ENCODE measurements at regions not wholly inside any gene's neighbourhood (a gene's known extent, or its start where the extent isn't known, plus 50 kb on each side); places are given as distances from the start of the nearest gene placed in this dataset.

DNA sequence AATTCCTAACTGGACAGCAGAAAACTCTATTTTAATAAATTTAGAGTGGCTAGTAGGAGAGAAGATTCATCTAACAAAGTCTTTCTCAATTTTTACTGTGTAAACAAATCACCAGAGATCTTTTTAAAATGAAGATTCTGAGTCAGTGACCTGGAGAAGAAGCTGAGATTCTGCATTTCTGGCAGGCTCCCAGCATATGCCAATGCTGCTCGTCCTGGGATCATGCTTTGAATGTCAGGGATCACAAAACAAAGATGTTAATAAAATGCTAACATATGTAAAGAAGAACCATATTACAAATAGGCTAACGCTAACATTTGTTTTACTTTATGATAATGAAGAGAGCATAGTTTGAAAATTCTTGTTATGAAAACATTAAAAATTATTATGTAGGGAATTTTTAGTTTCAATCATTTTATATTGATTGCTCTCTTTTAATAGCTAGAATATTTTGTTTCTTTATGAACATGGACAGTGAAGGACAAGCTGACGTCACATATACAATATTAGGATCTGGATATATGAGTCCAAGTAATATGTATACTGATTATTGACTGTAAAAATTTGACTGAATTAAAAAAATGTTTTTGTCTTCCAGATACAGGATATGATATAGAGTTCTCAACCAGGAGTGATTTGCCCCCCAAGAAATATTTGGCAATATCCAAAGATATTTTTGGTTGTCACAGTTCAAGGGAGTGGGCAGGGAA is 160.8 kb upstream of the GPR149 start:
- no peak overlapping the region for H3K27ac Mint-ChIP-seq
- DNase-seq = no peak
- intact Hi-C loops (cut with micrococcal nuclease) = no loop called here

GRCh38 chr3:154588831-154589230 is 158.8 kb upstream of the GPR149 start:
- Mint-ChIP-seq H3K27ac (no peak overlapping the region), H3K36me3 (ENCODE audit: low read depth) (no peaks in the 10 kb centered on the region), H3K9me3 (no peaks in the 10 kb centered on the region), H3K27me3 (no peaks in the 10 kb centered on the region), H3K4me3 (no peak overlapping the region), H3K4me1 (no peaks in the 10 kb centered on the region)
- intact Hi-C loops (cut with micrococcal nuclease) = no loop called here
- DNase-seq = no peak

More for the DNA sequence above, 160.8 kb upstream of the GPR149 start:
- no peak overlapping the region for H3K4me3 Mint-ChIP-seq
- H3K9me3 Mint-ChIP-seq = no peaks in the 10 kb centered on the region
- H3K4me1 Mint-ChIP-seq = no peaks in the 10 kb centered on the region
- no peaks in the 10 kb centered on the region for H3K36me3 Mint-ChIP-seq (ENCODE audit: low read depth)
- H3K27me3 Mint-ChIP-seq = no peaks in the 10 kb centered on the region

DNA sequence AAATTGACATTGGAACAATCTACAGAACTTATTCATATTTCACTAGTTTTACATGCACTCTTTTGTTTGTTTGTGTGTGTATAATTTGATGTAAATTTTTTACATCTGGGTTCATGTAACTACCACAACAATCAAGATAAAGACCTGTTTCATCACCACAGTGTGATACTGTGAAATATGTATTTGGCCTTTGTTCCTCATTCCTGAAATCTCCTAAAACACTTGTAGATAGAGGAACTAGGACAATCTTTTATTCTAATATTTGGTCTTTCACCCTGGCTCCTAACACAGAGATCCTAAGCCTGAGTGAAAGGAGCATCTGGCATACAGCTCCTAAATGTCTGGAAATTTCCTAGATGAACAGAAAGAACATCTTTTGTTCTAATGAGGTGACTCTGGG is 155.0 kb upstream of the GPR149 start:
- no peaks in the 10 kb centered on the region for H3K36me3 Mint-ChIP-seq (ENCODE audit: low read depth)
- no peak overlapping the region for H3K4me3 Mint-ChIP-seq
- H3K4me1 Mint-ChIP-seq = no peaks in the 10 kb centered on the region
- H3K27ac Mint-ChIP-seq = no peak overlapping the region
- intact Hi-C loops (cut with micrococcal nuclease) = no loop called here
- no peaks in the 10 kb centered on the region for H3K9me3 Mint-ChIP-seq
- DNase-seq = no peak
- no peaks in the 10 kb centered on the region for H3K27me3 Mint-ChIP-seq

DNA sequence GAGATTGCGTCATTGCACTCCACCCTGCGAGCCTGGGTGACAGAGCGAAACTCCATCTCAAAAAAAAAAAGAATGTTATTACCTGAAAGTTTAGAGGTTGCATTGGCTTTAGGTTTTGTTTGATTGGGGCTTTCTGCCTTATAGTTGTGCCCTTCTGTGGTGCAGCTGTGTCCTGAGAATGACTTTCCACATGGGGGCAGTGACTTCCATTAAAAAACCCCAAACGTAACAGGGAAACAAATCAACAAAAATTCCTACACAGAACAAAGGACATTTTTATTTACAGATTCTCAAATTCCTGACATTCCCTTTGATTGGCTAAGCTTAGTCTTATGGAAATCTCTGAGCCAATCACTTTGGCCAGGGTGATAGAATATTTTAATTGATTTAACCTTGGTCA is 154.1 kb upstream of the GPR149 start:
- Mint-ChIP-seq H3K9me3 (no peaks in the 10 kb centered on the region), H3K36me3 (ENCODE audit: low read depth) (no peaks in the 10 kb centered on the region), H3K27me3 (no peaks in the 10 kb centered on the region), H3K4me1 (no peaks in the 10 kb centered on the region), H3K4me3 (no peak overlapping the region), H3K27ac (no peak overlapping the region)
- DNase-seq = no peak
- intact Hi-C loops (cut with micrococcal nuclease) = no loop called here

DNA sequence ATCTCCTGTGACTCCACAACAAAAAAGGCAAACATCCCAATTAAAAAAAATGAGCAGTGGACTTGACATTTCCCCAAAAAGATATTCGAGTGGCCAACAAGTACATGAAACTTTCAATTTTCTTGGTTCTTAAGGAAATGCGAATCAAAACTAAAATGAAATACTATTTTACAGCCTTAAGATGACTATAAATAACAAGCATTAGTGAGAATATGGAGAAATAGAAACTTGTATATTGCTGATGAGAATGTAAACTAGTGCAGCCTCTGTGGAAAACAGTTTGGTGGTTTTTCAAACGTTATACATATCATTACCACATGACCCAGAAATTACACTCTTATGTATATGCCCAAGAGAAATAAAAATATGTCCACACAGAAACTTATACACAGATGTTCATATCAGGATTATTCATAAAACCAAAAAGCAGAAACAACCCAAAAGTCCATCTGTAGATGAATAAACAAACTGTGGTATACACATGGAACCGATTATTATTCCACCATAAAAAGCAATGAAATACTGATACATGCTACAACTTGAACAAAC is 153.2 kb upstream of the GPR149 start:
- H3K27me3 Mint-ChIP-seq = no peaks in the 10 kb centered on the region
- H3K4me3 Mint-ChIP-seq = no peak overlapping the region
- no peaks in the 10 kb centered on the region for H3K4me1 Mint-ChIP-seq
- no peak overlapping the region for H3K27ac Mint-ChIP-seq
- no peak for DNase-seq
- intact Hi-C loops (cut with micrococcal nuclease) = no loop called here
- H3K9me3 Mint-ChIP-seq = no peaks in the 10 kb centered on the region
- H3K36me3 Mint-ChIP-seq (ENCODE audit: low read depth) = no peaks in the 10 kb centered on the region

GRCh38 chr3:154582501-154582900 is 152.5 kb upstream of the GPR149 start:
- intact Hi-C loops (cut with micrococcal nuclease) = no loop called here

DNA sequence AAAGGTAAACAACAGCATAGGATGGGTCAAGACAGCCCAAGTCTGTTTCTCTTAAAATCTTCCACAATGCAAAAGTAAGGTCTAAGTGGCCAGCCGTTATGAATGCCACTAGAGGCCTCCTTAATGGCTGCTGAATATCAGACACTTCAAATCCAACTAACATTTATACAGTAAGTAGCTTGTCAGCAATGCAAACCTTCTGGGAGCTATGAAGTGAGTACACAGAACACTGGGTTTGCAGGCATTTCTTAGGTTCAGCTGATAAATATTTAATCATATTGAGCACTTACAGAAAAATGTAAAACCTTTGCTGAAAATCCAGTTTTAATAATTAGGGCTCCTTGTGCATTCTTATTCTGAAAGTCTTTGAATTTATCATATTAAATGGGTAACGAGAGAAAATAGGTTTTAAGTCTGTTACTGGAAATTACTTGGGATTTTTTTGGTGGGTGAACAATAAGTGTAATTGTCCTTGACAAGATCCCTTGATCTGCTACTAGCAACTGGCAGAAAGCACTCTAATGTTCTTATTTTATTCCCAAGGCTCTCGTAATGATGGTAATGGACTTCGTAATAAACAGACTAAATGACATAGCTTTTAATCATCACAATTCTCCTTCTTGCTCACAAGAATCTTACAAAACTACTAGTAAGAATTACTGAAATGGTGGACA is 141.7 kb upstream of the GPR149 start:
- intact Hi-C loops (cut with micrococcal nuclease) = no loop called here
- Mint-ChIP-seq H3K27me3 (no peaks in the 10 kb centered on the region), H3K27ac (no peak overlapping the region), H3K36me3 (ENCODE audit: low read depth) (no peaks in the 10 kb centered on the region), H3K9me3 (peaks cover 4% of the 10 kb centered on the region), H3K4me3 (no peak overlapping the region), H3K4me1 (no peaks in the 10 kb centered on the region)
- DNase-seq = no peak

More at GRCh38 chr3:154582501-154582900, 152.5 kb upstream of the GPR149 start:
- Mint-ChIP-seq H3K9me3 (no peaks in the 10 kb centered on the region), H3K36me3 (ENCODE audit: low read depth) (no peaks in the 10 kb centered on the region), H3K4me3 (no peak overlapping the region), H3K27me3 (no peaks in the 10 kb centered on the region), H3K27ac (no peak overlapping the region), H3K4me1 (no peaks in the 10 kb centered on the region)
- DNase-seq = no peak

GRCh38 chr3:154568064-154568463 is 138.1 kb upstream of the GPR149 start:
- no peak for DNase-seq
- intact Hi-C loops (cut with micrococcal nuclease) = no loop called here
- H3K9me3 Mint-ChIP-seq = no peaks in the 10 kb centered on the region

GRCh38 chr3:154559623-154560022 is 129.6 kb upstream of the GPR149 start:
- H3K4me3 Mint-ChIP-seq = no peak overlapping the region
- H3K4me1 Mint-ChIP-seq = no peaks in the 10 kb centered on the region
- H3K9me3 Mint-ChIP-seq = no peaks in the 10 kb centered on the region
- intact Hi-C loops (cut with micrococcal nuclease) = no loop called here
- H3K27ac Mint-ChIP-seq = no peak overlapping the region
- DNase-seq = no peak
- H3K36me3 Mint-ChIP-seq (ENCODE audit: low read depth) = no peaks in the 10 kb centered on the region
- no peaks in the 10 kb centered on the region for H3K27me3 Mint-ChIP-seq

More at GRCh38 chr3:154568064-154568463, 138.1 kb upstream of the GPR149 start:
- H3K4me3 Mint-ChIP-seq = no peak overlapping the region
- H3K27me3 Mint-ChIP-seq = no peaks in the 10 kb centered on the region
- no peak overlapping the region for H3K27ac Mint-ChIP-seq
- H3K36me3 Mint-ChIP-seq (ENCODE audit: low read depth) = no peaks in the 10 kb centered on the region
- no peaks in the 10 kb centered on the region for H3K4me1 Mint-ChIP-seq

DNA sequence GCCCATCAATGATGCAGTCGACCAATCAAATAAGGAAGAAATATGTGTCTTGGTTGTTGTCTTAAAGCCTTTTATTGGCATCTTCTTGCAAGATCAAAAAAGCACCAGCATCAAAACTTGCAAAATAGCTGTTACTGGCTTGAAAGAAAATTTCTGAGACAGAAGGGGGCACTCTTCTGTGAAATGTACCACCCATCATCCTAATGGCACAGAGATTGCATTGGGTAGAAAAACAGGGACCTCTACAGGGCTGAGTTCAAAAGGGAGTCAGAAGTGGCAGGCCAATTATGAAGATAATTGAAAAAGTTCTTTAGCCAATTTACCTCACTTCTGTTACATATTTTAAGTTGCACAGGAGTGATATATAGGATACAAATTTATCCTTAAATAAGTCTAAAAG is 122.3 kb upstream of the GPR149 start:
- H3K27ac Mint-ChIP-seq = no peak overlapping the region
- intact Hi-C loops (cut with micrococcal nuclease) = no loop called here
- no peak for DNase-seq
- H3K4me3 Mint-ChIP-seq = no peak overlapping the region
- no peaks in the 10 kb centered on the region for H3K27me3 Mint-ChIP-seq
- H3K36me3 Mint-ChIP-seq (ENCODE audit: low read depth) = no peaks in the 10 kb centered on the region
- no peaks in the 10 kb centered on the region for H3K4me1 Mint-ChIP-seq
- H3K9me3 Mint-ChIP-seq = no peaks in the 10 kb centered on the region

- Mint-ChIP-seq H3K36me3 (ENCODE audit: low read depth) (no peaks in the 10 kb centered on the region), H3K9me3 (no peaks in the 10 kb centered on the region), H3K4me3 (no peak overlapping the region), H3K4me1 (no peaks in the 10 kb centered on the region), H3K27me3 (no peaks in the 10 kb centered on the region), H3K27ac (no peak overlapping the region)
- DNase-seq = no peak
- intact Hi-C loops (cut with micrococcal nuclease) = no loop called here
These were observed 119.4 kb upstream of the GPR149 start for GRCh38 chr3:154549391-154549790.

DNA sequence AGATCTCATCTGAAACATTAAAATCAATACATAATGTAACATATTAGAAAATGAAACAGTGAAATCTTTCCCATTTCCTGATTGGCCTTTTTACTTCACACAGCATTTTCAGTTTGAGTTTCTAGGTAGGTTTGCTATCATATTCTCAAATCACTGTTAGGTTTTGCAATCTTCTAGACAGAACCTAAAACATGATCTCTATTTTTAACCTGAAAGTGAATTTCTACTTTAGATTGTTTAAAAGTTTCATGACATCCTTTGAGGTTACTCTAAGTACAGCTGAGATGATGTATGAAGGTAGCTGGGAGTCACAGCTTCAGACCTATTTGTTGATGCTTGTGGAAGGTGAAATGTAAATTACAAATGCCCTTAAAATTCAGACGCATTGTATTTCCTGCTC is 118.4 kb upstream of the GPR149 start:
- Mint-ChIP-seq H3K27ac (no peak overlapping the region), H3K4me3 (no peak overlapping the region), H3K27me3 (no peaks in the 10 kb centered on the region), H3K4me1 (no peaks in the 10 kb centered on the region), H3K9me3 (no peaks in the 10 kb centered on the region), H3K36me3 (ENCODE audit: low read depth) (no peaks in the 10 kb centered on the region)
- no peak for DNase-seq
- intact Hi-C loops (cut with micrococcal nuclease) = no loop called here

GRCh38 chr3:154542837-154543236 is 112.8 kb upstream of the GPR149 start:
- Mint-ChIP-seq H3K27me3 (no peaks in the 10 kb centered on the region), H3K27ac (no peak overlapping the region), H3K4me3 (no peak overlapping the region), H3K4me1 (no peaks in the 10 kb centered on the region), H3K36me3 (ENCODE audit: low read depth) (no peaks in the 10 kb centered on the region), H3K9me3 (no peaks in the 10 kb centered on the region)
- DNase-seq = no peak
- intact Hi-C loops (cut with micrococcal nuclease) = no loop called here

DNA sequence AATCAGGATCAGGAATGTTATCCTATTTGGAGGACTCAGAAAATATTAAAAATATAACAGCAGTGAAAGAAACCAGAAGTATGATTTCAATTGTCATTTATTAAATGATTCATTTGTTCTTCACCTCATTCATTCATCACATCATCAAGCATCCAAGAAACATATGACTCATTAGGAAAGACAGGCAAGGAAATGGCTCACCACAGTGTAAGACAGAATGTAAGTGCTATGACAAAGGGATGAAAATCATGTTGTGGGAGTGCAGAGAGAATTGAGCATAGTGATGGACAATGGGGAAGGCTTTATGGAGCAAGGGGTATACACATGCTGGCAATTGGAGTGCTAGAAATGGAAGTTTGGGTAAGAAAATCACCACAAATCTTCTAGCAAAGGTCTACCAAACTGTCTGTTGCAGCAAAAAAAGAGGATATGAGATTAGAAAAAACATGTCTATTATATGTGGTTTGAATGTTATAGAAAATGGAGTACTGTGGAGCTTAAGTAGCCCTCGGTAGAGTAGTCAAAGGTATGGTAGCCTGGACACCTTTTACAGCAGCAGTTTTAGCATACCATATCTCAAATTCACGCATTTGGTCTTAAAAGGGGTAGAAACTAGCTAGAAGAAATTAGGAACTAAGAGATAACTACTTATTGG is 111.1 kb upstream of the GPR149 start:
- Mint-ChIP-seq H3K9me3 (no peaks in the 10 kb centered on the region), H3K4me3 (no peak overlapping the region), H3K36me3 (ENCODE audit: low read depth) (no peaks in the 10 kb centered on the region), H3K4me1 (no peaks in the 10 kb centered on the region), H3K27ac (no peak overlapping the region), H3K27me3 (no peaks in the 10 kb centered on the region)
- DNase-seq = no peak
- intact Hi-C loops (cut with micrococcal nuclease) = no loop called here

All from activated CD4-positive, alpha-beta T cell treated with anti-CD3 and anti-CD28 coated beads, Interleukin-2, amount 10 ng/mL, durations not matched to agents 24 days and 14 days (primary cell).